ENCODE measurements at regions not wholly inside any gene's neighbourhood (a gene's known extent, or its start where the extent isn't known, plus 50 kb on each side); places are given as distances from the start of the nearest gene placed in this dataset.
"Not testable (repeated sequence)": the region's sequence is repeated elsewhere in the genome, so short reads cannot be mapped to it uniquely, and the experiment has no call there.

- CTCF ChIA-PET; H3K9ac ChIP-seq (ENCODE audit: control insufficient read depth, insufficient read depth, low read length); H3K9me3 ChIP-seq (replicated peaks; ENCODE audit: control insufficient read depth, insufficient read depth, low read length); POLR2A ChIA-PET; in situ Hi-C loops (cut with MboI); H3K27ac ChIP-seq (ENCODE audit: control insufficient read depth, insufficient read depth); H2AFZ ChIP-seq (ENCODE audit: control insufficient read depth, low read depth, low read length); H3K4me3 ChIP-seq; DNase-seq (ENCODE audit: low read depth, low spot score); BruUV-seq (replicated peaks); H3K36me3 ChIP-seq (ENCODE audit: control insufficient read depth in 2 of 2, insufficient read depth in 2 of 2, low read length in 1 of 2); H3K79me2 ChIP-seq (ENCODE audit: control insufficient read depth, insufficient read depth, low read length); H3K27me3 ChIP-seq (replicated peaks in 1 of 2; ENCODE audit: control insufficient read depth in 2 of 2, insufficient read depth in 2 of 2, low read length in 1 of 2); H3K4me2 ChIP-seq (ENCODE audit: control insufficient read depth, insufficient read depth); FAIRE-seq; RAD21 ChIA-PET (ENCODE audit: unreplicated experiment); intact Hi-C loops (cut with micrococcal nuclease; ENCODE audit: unreplicated experiment); H4K20me1 ChIP-seq (ENCODE audit: control insufficient read depth, insufficient read depth): not testable (repeated sequence)
- peak; percentile 61; the same call in 1 of the 2 replicates for TF ChIP-seq PKNOX1 (IDR thresholded peaks at IDR 0.05)
- TF ChIP-seq CBFB (IDR thresholded peaks at IDR 0.05; ENCODE audit: low read depth): peak; percentile 29; the same call in 1 of the 2 replicates
- 0 out of 4 replicates have a peak, but pooled peaks of 1 of the 2 experiments have one; percentile 26 for TF ChIP-seq IKZF2 (IDR thresholded peaks at IDR 0.05)
- peak; percentile 76 for TF ChIP-seq RUNX3 (IDR thresholded peaks at IDR 0.05; ENCODE audit: low read length)
- TF ChIP-seq MTA2 (IDR thresholded peaks at IDR 0.05; ENCODE audit: low read depth): peak; percentile 37; the same call in 1 of the 2 replicates
- 0 out of 3 replicates have a peak, but pooled peaks have one; percentile 49 for TF ChIP-seq POU2F2 (IDR thresholded peaks at IDR 0.05; ENCODE audit: borderline replicate concordance, low read depth, low read length)
- 14% methylated on average over 3 of the region's 3 CpGs for WGBS (ENCODE audit: insufficient coverage, insufficient replicate concordance, low lambda C conversion rate, missing lambda C conversion rate)
- H3K4me1 ChIP-seq (ENCODE audit: control insufficient read depth, insufficient read depth, low read length): peaks cover 21% of the 10 kb centered on the region
- SMC1A ChIA-PET (ENCODE audit: uncharacterized antibody, unreplicated experiment): interaction anchor here (1.1 kb wide), 1 partner anchor 42 kb away, joined by 3 read pairs; no protein-coding TSS in a partner anchor
- peak; percentile 69 for ATAC-seq
These were observed 95.6 kb upstream of the MEF2A start for GRCh38 chr15:99470204-99470603.

GRCh38 chr15:99472416-99473145 is 93.2 kb upstream of the MEF2A start:
- no peak overlapping the region for H3K4me3 ChIP-seq
- FAIRE-seq: peak; percentile 18
- H3K36me3 ChIP-seq (ENCODE audit: control insufficient read depth in 2 of 2, insufficient read depth in 2 of 2, low read length in 1 of 2): no peaks in the 10 kb centered on the region
- DNase-seq (ENCODE audit: low read depth, low spot score): no peak
- H3K79me2 ChIP-seq (ENCODE audit: control insufficient read depth, insufficient read depth, low read length): no peaks in the 10 kb centered on the region
- ChIA-PET SMC1A (ENCODE audit: uncharacterized antibody, unreplicated experiment) (no interaction called here), POLR2A (no interaction called here), RAD21 (ENCODE audit: unreplicated experiment) (no interaction called here), CTCF (no interaction called here)
- ATAC-seq: no peak
- in situ Hi-C loops (cut with MboI): no loop called here
- no TSS peak for BruUV-seq (replicated peaks)
- H3K4me1 ChIP-seq (ENCODE audit: control insufficient read depth, insufficient read depth, low read length): peaks cover 34% of the 10 kb centered on the region
- 67% methylated on average over 12 of the region's 12 CpGs for WGBS (ENCODE audit: insufficient coverage, insufficient replicate concordance, low lambda C conversion rate, missing lambda C conversion rate)
- intact Hi-C loops (cut with micrococcal nuclease; ENCODE audit: unreplicated experiment): no loop called here
- no peaks in the 10 kb centered on the region for H4K20me1 ChIP-seq (ENCODE audit: control insufficient read depth, insufficient read depth)
- H2AFZ ChIP-seq (ENCODE audit: control insufficient read depth, low read depth, low read length): no peak overlapping the region
- H3K27me3 ChIP-seq (replicated peaks in 1 of 2; ENCODE audit: control insufficient read depth in 2 of 2, insufficient read depth in 2 of 2, low read length in 1 of 2): no peaks in the 10 kb centered on the region
- H3K9me3 ChIP-seq (replicated peaks; ENCODE audit: control insufficient read depth, insufficient read depth, low read length): no peaks in the 10 kb centered on the region
- H3K9ac ChIP-seq (ENCODE audit: control insufficient read depth, insufficient read depth, low read length): no peak overlapping the region
- H3K27ac ChIP-seq (ENCODE audit: control insufficient read depth, insufficient read depth): no peak overlapping the region
- no peak overlapping the region for H3K4me2 ChIP-seq (ENCODE audit: control insufficient read depth, insufficient read depth)
- TF ChIP-seq CTCF (IDR thresholded peaks at IDR 0.05 in 2 of 3, conservative IDR thresholded peaks at IDR 0.05 in 1 of 3; ENCODE audit: control insufficient read depth in 2 of 3, extremely low read depth in 1 of 3, insufficient read depth in 1 of 3, low read depth in 3 of 3, low read length in 3 of 3): no peak
- no peak for TF ChIP-seq ZNF207 (IDR thresholded peaks at IDR 0.05; ENCODE audit: borderline replicate concordance)
- TF ChIP-seq SUZ12 (IDR thresholded peaks at IDR 0.05; ENCODE audit: unreplicated experiment): no peak
- TF ChIP-seq CBX5 (IDR thresholded peaks at IDR 0.05; ENCODE audit: low read depth): no peak
- TF ChIP-seq LARP7 (IDR thresholded peaks at IDR 0.05): no peak
- TF ChIP-seq STAT3 (IDR thresholded peaks at IDR 0.05; ENCODE audit: low read depth, low read length): no peak
- TF ChIP-seq TARDBP (IDR thresholded peaks at IDR 0.05; ENCODE audit: borderline replicate concordance): no peak
- TF ChIP-seq TCF3 (IDR thresholded peaks at IDR 0.05; ENCODE audit: borderline replicate concordance, insufficient read depth, low read depth, low read length): no peak
- TF ChIP-seq JUNB (IDR thresholded peaks at IDR 0.05): no peak
- no peak for TF ChIP-seq NFIC (IDR thresholded peaks at IDR 0.05; ENCODE audit: low read depth, low read length)
- TF ChIP-seq ATF7 (IDR thresholded peaks at IDR 0.05; ENCODE audit: low read depth): no peak
